HG02678 (cell line): ENCODE measurements at regions not wholly inside any gene's neighbourhood (a gene's known extent, or its start where the extent isn't known, plus 50 kb on each side); places are given as distances from the start of the nearest gene placed in this dataset.
"Not testable (repeated sequence)": the region's sequence is repeated elsewhere in the genome, so short reads cannot be mapped to it uniquely, and the experiment has no call there.

ENCODE experiments used
- ATAC-seq: cut with Tn5 transposase; IDR thresholded peaks from one replicate; pipeline ENCODE4 v1.9.1; 2021; ENCODE audit warnings: mild to moderate bottlenecking, moderate library complexity; ENCODE audit not compliant: unreplicated experiment

DNA sequence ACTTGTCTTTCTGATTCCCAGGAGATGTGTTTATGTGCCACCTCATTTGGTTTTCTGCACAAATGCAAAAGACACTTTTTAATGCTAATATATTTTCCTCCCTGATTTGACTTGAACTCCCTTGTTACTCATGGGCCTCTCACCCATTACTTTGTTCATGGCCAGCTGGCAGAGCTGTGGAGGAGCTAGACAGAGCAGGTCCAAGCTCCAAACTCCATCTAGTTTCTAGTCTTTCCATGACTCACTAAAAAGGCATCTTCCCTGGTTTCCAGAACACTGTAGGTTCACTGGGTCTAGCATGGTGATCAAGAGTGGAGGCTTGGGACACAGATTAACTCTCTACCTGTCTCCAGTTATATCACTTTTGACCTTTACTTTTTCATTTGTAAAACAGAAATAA, 161.0 kb upstream of the SLC28A3 start:
- no peak for ATAC-seq

- ATAC-seq = no peak
These were observed 161.5 kb upstream of the SLC28A3 start for GRCh38 chr9:84502066-84502465.

DNA sequence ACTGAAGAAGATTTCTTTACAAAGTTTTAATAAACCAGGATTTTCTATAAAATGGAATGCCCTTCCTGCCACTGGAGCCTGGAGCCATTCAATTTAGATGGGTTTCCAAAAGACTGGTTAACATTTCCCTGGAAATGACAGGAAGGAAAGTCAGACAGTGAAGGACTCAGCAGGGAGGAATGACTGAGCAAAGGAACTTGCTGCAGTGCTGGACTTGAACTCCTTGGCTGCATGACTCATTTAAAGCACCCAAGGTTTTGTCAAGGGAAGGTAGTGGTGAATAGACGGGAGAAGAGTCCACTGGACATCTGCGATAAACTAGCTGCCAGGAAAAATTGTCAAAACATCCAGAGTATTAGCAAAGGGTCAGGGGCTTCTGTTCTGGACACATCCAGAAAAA, 163.8 kb upstream of the SLC28A3 start:
- no peak for ATAC-seq

GRCh38 chr9:84511651-84512050, 157.9 kb upstream of the NTRK2 start:
- no peak for ATAC-seq

- no peak for ATAC-seq
These were observed 157.0 kb upstream of the NTRK2 start for GRCh38 chr9:84512493-84512892.

DNA sequence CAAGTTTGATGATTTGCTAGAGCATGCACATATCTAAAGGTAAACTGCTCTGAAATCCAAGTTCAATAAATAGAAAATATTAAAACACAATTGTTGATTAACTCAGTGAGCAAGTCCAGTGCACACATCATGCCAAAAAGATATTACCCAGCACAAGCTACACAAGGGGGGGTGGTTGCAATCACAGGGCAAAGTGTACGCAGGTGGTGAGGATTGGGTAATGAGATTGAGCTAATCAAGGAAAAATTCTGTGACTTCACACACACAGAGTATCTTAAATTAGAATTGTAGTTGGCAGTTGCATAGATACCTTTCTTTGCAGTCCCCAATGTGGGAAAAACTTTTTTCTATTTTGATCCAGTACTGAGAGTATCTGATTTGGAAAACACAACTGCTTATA, 156.1 kb upstream of the NTRK2 start:
- ATAC-seq = no peak

DNA sequence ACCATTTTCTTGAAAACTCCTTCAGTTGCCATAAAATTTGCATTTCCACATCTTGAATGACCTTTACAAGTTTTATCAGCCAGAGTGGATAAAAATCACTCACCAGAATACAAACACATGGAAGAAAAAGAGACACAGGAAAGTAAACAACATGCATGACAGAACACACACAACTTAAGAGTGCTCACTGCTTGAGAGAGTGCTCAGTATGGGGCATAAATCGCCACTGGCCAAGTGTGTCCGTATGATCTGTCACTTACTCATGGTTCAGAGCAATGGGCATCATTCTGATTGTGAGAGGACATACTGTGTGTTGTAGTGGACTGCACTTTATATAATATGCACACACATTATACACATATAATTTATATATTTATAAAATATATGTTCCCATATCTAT, 155.6 kb upstream of the NTRK2 start:
- no peak for ATAC-seq

GRCh38 chr9:84514421-84514820, 155.1 kb upstream of the NTRK2 start:
- ATAC-seq = no peak

DNA sequence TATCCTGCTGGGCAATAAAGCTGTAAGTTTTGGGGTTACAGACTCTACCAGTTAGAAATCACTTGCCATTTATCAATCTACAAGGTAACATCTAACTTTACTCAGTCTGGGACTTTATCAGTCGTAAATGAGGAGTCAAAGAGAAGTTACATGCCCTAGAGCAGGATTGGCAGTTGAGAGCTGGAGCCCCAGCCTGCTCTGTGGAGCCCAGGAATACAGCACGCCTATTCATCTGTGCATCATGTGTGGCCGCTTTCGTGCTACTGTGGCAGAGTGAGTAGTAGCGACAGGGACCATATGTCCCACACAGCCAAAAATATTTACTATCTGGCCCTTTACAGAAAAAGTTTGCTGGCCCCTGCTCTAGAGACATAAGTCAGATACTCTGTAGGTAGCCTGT, 152.5 kb upstream of the NTRK2 start:
- ATAC-seq = no peak

DNA sequence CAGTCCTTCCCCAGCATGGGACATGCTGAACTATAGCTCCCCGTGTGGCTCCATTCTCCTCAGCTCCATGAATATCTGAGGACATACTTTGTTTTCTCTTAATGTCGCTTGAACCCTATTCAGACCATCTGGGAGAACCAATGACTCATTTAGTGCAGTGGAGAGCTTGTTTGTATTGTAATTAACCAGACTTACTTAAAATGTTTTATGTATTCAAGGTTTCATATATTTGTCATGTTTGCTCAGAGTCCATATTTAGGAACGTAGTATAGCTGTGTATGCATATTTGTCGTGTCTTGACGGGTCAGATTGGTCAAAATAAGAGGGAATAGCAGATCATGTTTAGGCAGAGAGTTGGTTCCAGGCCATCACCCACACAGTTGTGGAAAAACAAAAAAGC, 150.1 kb upstream of the NTRK2 start:
- ATAC-seq = no peak

- no peak for ATAC-seq
These were observed 148.3 kb upstream of the NTRK2 start for GRCh38 chr9:84521208-84521607.

- not testable (repeated sequence) for ATAC-seq
These were observed 143.3 kb upstream of the NTRK2 start for GRCh38 chr9:84526211-84526610.

DNA sequence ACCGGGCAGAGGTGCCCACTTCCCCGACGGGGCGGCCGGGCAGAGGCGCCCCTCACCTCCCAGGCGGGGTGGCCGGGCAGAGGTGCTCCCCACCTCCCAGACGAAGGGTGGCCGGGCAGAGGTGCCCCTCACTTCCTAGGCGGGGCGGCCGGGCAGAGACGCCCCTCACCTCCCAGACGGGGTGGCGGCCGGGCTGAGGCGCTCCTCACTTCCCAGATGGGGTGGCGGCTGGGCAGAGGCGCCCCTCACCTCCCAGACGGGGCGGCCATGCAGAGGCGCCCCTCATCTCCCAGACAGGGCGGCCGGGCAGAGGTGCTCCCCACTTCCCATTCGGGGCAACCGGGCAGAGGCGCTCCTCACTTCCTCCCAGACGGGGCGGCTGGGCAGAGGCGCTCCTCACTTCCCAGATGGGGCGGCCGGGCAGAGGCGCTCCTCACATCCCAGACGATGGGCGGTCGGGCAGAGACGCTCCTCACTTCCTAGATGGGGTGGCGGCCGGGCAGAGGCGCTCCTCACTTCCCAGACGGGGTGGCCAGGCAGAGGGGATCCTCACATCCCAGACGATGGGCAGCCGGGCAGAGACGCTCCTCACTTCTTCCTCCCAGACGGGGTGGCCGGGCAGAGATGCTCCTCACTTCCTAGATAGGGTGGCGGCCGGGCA, 142.3 kb upstream of the NTRK2 start:
- ATAC-seq = not testable (repeated sequence)

GRCh38 chr9:84535973-84536372, 133.6 kb upstream of the NTRK2 start:
- not testable (repeated sequence) for ATAC-seq

GRCh38 chr9:84538879-84539278, 130.7 kb upstream of the NTRK2 start:
- no peak for ATAC-seq

GRCh38 chr9:84542554-84542953, 127.0 kb upstream of the NTRK2 start:
- no peak for ATAC-seq

DNA sequence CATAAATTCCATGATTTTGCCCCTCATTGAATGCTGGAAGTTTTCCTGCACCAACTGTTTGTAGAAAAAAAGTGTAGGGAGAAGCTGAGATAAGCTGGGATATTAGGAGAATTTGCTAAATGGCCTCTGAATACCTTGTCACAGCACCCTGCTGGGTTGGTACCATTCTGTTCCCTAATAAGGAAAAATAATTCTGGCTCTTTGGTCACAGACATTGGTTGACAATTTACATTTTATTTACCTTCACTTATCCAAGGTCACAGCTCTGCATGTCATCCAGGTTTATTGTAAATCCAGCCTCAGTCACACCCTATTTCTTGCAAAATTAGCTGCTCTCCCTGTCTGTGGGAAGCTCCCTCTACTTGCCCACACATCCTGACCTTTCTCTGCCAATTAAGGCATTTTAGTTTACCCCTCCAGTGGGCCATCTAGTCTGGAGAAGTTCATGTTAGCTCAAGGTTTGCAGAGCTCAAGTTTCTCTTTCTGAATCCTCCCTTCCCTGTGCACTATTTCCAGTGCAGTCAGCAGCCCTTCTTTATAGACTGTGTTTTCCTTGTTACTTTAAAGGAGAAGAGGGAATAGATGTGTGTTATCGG, 115.4 kb upstream of the NTRK2 start:
- no peak for ATAC-seq

DNA sequence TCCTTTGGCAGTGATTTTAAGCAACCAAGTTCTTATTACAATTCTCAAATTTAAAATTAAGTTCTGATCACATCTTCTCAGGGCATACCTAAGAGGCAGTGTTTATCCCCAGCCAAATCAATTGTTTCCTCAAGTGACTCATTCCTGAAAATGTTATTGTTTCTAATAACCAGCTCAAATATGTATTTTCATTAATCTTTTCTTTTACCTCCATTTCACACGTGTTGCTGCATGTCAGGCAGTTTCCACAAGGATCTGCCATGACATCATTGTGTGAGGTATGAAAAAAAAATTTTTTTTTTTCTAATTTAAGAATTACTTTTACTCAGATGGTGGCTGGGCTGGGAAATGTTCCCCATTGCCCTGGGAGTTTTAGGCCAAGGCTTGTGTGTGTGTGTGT, 113.0 kb upstream of the NTRK2 start:
- no peak for ATAC-seq

GRCh38 chr9:84557751-84558150, 111.8 kb upstream of the NTRK2 start:
- no peak for ATAC-seq

DNA sequence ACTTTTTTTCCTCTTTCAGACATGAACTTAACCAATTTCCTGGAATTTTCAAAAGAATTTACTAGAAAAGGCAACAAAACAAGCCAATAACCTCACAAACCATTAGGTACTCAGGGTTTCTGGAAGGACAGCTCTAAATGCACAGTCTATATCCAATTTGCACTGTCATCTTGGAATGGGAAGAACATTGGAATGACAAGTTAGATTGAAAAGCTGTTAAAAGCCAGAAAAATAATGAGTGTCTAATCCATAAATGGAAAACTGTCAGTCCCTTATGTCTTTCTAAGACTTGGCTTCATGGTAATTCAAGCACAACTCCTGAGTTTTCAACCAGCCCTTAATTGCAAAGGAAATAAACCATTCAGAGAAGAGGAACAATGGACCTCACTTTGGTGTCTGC, 105.8 kb upstream of the NTRK2 start:
- ATAC-seq = no peak

DNA sequence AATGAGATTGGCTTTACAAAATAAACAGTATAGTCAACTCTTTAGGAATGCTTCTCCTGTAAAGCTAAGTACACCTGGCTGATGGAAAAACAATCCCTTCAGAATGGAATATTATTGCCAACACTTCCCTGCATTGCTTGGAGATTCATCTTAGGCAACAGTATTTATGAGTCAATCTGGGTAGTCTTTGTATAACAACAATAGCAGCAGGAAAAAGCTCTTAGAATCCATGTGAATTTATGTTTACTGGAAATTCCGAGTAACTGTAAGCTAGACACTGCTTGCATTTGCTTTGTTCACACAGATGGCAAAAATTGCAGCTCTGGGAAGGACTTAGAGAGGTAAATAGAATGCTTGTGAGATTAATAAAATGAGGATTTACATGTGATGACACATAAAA, 101.7 kb upstream of the NTRK2 start:
- no peak for ATAC-seq

DNA sequence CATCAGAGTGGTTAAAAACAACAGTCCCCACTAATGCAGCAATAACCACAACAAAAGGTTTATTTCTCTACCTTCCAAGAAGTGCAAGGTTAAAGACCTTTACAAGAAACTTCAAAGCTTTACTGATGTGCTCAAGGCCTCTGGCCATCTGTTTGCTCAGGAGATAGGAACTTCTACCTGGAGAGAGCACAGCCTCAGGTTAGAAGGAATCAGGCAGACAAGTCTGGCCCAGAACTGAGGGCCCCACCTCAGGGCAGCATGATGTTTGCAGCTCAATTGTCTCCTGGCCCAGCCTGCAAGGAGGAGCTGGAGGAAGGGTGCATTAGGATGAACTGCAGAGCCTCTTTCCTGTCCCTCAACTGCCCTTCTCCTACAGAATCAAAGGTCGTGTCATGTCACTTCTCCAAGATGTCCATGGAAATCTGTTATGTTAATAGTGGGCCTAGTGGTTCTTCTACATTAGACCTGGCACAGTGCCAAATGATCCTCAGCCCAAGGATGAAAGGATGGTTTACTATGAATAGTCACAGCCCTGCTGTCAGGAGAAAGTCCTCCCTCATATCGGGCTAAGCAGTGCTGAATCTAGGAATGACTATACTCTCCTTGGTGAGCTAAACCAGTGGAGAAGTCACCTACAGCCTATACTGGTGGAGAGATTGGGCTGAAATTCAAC, 98.9 kb upstream of the NTRK2 start:
- no peak for ATAC-seq
